AG10803 (cell line): ENCODE measurements at regions not wholly inside any gene's neighbourhood (a gene's known extent, or its start where the extent isn't known, plus 50 kb on each side); places are given as distances from the start of the nearest gene placed in this dataset.

ENCODE experiments used
- DNase-seq: peaks from one replicate; pipeline ENCODE4 v3.0.0; 2010; ENCODE audit warnings: low read depth
- H3K4me3 ChIP-seq: 2 replicates; pipeline ENCODE4 v1.5.1; 2011; ENCODE audit warnings: mild to moderate bottlenecking, low read length, control low read depth
- TF ChIP-seq, protein P1 (sequence below): conservative IDR thresholded peaks from 2 replicates; pipeline ENCODE4 v1.5.1; 2011; ENCODE audit warnings: mild to moderate bottlenecking, low read length, control low read depth, inconsistent platforms

DNA sequence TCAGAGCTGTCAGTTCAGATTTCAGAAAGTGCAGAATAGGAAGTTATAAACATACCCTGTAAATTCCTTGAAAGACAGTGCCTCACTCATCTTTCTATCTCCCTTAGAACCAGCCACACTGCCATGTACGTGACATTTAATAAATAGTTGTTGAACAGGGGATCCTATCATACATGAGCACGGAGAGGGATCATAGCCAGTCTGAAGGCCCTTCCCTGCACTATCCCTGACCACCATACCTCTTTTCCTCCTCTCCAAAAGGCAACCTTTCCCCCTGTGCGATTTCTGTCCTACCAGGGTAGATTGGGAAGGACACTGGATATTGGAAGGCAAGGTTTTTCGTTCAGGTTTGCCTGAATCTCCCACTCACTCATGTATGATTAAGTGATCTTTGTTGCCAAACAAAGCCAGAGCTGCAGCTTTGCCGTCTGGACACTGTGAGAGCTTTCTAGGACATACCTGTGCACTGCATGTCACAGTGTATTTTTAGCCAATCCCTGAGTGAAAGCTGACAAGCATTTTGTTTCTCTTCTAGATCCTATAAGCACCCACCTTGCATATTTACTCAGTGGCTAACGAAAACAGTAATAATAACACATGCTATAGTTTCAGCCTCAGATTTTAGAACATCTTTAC, 986.5 kb upstream of the WWC1 start:
- no peak overlapping the region for H3K4me3 ChIP-seq
- no peak for DNase-seq
- TF ChIP-seq, protein P1, sequence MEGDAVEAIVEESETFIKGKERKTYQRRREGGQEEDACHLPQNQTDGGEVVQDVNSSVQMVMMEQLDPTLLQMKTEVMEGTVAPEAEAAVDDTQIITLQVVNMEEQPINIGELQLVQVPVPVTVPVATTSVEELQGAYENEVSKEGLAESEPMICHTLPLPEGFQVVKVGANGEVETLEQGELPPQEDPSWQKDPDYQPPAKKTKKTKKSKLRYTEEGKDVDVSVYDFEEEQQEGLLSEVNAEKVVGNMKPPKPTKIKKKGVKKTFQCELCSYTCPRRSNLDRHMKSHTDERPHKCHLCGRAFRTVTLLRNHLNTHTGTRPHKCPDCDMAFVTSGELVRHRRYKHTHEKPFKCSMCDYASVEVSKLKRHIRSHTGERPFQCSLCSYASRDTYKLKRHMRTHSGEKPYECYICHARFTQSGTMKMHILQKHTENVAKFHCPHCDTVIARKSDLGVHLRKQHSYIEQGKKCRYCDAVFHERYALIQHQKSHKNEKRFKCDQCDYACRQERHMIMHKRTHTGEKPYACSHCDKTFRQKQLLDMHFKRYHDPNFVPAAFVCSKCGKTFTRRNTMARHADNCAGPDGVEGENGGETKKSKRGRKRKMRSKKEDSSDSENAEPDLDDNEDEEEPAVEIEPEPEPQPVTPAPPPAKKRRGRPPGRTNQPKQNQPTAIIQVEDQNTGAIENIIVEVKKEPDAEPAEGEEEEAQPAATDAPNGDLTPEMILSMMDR = no peak

DNA sequence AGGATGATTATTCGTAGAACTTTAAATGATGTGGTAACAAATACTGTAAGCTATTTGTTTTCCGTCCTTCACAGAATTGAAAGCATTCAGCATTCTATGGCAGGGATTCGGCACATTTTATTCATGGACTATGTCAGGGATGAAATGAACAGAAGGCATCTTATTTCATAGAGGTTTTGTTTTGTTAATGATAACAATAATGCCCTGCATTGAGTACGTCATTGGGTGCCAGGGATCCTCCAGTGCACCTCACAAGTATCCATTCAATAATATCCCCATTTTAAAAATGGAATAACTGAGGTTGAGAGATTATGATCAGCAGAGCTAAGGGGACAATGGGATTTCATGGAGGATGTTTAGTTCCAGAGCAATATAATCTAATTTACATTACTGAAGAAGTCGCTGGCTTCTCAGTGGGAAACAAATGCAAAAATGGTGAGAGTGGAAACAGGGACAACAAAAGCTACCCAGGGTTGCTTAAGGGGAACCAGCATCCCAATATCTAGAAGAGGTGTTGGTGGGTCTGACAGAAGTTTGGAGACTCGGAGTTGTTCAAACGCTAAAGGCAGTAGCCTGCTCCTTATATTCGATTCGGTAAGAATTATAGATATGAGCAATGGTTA, 985.7 kb upstream of the WWC1 start:
- TF ChIP-seq, protein P1 = no peak
- no peak for DNase-seq
- no peak overlapping the region for H3K4me3 ChIP-seq

DNA sequence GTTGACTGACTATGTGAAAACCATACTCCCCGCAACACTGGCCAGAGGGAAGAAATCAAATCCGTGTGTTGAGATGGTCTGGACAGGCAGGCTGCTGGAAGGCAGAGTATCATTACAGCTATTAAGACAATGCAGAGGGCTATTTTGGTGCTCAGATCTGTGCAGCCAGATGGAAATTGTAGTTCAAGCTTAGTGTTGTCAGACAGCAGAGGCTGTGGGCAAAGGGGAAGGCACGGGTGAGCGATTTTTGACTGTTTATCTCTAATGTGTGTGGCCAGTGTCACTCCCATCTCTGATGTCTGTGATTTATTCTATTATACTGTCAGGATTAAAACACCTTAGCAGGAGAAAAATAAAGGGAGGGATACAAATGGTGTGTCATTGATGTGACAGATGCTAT, 984.4 kb upstream of the WWC1 start:
- H3K4me3 ChIP-seq = no peak overlapping the region
- TF ChIP-seq, protein P1 = no peak
- no peak for DNase-seq

DNA sequence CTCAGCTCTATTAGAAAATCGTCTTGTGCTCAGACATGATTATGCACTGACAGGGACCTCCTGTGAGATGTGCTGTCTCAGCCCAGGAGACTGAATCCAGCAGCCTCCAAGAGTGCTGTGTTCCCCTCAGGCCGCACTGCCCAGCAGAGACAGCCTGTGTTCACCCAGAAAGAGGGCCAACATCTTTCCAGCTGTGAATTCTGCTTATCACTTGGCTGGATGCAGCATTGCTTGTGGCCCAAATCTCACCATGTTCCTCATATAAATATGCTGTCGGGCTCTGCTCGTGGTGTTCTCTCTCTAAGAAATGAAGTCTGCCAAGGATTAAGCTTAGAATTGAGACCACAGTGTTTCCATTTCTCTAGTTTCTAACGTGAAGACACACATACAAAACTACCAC, 983.0 kb upstream of the WWC1 start:
- TF ChIP-seq, protein P1 = no peak
- DNase-seq = no peak
- H3K4me3 ChIP-seq = no peak overlapping the region

DNA sequence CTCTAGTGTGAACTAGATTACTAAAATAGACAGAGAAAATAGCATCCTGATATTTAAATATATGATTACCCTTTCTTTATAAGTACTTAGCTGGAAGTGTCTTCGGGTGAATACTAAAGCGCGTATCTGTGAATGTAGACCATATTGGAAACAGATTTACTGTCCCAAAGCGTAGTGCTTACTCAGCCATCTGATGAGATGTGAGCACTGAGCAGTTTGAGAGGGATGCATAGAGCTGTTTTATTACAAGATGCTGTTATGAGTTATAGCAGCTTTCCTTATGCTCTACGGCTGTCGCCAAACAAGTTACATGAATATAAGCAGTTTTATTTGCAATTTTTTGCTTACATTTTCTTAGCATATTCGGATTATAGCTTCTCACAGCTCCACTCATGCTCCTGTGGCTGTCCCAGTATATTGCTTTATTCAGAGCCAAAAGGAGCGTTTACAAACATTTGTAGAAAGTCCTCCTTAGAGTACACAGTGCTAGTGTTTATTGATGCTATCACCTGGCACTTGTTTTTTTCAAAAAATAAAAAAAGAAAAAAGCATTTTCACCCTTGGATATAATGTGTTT, 981.4 kb upstream of the WWC1 start:
- TF ChIP-seq, protein P1 = no peak
- no peak for DNase-seq
- no peak overlapping the region for H3K4me3 ChIP-seq

DNA sequence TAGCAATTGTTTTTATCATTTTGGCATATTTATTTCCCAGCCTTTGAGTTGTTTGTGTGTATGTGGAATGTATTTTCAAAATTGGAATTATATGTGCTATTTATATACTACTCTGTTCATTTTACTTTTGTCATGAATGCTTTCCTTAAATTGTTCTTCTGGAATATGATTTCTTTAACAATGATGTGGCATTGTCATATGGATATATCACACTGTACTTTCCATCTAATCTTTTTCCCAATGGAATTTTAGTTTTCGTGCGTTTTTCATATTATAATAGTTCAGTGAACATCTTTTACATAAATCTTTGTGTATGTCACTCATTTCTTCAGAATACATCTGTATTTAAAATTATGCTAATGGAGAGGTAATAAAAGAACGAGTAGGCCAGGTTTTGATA, 980.1 kb upstream of the WWC1 start:
- H3K4me3 ChIP-seq = no peak overlapping the region
- TF ChIP-seq, protein P1 = no peak
- no peak for DNase-seq

DNA sequence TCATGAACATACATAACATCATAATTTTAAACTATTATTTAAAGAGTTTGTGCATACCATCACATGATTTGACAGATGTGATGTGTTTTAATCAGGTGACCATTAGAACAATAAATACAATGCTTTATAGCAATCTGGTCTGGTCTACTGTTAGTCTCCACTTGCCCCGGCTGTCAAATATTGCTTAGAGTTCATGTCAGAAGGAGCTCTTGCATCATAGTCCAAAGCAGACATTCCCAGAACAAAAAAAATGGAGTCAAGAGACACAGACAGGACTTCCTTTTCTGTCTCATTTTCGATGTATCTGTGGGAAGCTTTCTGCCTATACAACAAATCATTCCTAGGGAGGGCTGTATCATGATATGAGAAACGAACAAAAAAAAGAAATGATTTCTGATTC, 979.2 kb upstream of the WWC1 start:
- H3K4me3 ChIP-seq = no peak overlapping the region
- TF ChIP-seq, protein P1 = no peak
- no peak for DNase-seq
